Sciatic nerve (tissue), 2 donors: ENCODE measurements at regions not wholly inside any gene's neighbourhood (a gene's known extent, or its start where the extent isn't known, plus 50 kb on each side); places are given as distances from the start of the nearest gene placed in this dataset.
"Not testable (repeated sequence)": the region's sequence is repeated elsewhere in the genome, so short reads cannot be mapped to it uniquely, and the experiment has no call there.

ENCODE experiments used
- ATAC-seq: fragments of 200-7000 bp; cut with Tn5 transposase; one replicate; pipeline ENCODE4 v1.9.1; 2020; ENCODE audit warnings: mild to moderate bottlenecking, moderate library complexity
- DNase-seq: peaks from one replicate; pipeline ENCODE4 v3.0.0-alpha.2; 2020; ENCODE audit warnings: low spot score
- intact Hi-C: fragments of 100-400 bp; cut with DNase I; formaldehyde crosslinking; loops from one replicate; pipeline ENCODE4 v1.14.2; 2022
- donor health status: DM: no; HTN: no; CAD: no.
- donor health status: DM: no; HTN: no; CAD: no.

DNA sequence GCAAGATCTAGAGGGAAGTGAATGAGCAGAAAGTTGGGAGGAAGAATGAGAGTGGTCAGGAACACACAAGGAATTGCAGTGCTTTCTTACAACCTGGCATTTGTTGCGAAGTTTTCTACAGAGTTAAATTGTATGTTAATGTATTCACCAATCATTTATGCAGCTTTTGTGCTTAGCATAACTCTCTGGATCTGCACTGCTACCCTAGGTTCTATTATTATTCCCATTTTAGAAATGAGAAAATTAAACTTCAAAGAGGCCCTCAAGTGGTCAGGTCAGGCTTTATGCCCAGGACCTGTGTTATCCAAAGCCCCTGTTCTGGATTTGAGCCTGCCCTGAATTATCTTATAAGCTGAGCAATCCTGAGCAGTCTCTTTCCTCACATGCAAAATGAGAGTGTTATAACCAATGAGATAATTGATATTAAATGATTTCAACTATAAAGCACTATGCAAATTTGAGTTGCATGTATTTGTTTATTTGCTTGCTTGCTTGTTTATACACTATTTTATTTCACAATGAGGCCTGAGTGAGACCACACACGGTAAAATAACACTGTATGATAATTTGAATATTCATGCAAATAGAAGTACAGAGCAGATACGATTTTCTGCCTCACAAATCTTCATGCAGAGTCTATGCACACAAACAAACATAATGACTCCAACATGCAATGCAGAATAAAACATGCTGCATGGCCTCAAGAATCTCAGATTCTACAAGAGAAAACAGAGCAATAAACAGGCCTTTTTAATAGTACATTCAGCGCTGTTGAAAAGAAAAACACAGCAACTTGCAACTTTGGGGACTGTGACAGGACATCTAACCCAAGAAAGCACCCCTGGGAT lies 323.0 kb downstream of the PLPP3 start:
- intact Hi-C loops = no loop called here
- DNase-seq (no peak), ATAC-seq (peak; percentile 23)

DNA sequence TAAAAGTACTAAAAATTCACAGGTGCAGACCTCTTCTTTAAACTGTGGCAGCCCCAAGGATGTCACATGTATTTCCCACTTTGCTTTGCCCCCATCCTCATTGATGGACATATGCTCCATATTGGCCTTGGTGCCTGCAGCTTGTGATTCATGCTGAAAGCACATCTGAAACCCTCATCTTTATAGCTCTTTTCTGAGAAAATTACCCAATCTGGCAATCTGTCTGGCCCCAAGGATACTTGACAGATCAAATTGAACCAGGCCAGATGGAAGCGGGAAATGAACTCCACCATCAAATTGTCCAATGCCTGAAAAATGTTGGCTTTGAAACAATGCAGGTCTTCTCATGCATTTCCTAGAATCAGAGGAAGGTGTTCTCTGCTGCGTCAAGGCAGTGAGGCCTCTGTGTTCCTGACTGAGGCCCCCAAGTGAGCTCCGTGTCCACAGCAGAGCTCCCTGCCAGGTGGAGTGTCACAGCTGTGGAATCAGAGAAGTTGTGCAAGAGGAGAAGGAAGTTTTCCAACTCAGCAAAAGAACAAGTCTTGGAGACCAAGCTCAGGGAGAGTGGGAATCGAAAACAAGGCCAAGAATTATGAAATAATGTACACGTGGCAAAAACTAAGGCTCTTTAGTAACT lies 323.7 kb downstream of the PLPP3 start:
- peak; percentile 82 for DNase-seq
- ATAC-seq = peak; percentile 97
- intact Hi-C loops = no loop called here

DNA sequence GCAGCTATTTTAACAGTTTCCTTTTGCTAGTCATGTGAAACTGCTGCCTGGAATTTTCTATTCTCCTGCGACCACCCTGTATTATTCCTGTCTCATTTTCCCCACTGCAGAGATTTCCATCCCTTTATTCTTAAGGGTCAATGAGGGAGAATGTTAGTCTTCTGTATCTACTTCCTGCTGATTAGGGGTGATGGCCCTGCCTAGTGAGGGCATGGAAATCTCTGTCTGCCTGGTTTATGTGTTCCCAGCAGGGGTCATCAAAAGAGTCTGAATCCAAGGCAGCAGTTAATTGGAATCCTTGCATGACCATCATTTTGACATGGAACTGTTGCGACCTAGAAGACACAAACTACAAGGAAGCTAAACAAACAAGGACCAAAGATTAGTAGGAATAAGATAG lies 325.2 kb downstream of the PLPP3 start:
- DNase-seq = no peak
- intact Hi-C loops = no loop called here
- ATAC-seq = no peak

DNA sequence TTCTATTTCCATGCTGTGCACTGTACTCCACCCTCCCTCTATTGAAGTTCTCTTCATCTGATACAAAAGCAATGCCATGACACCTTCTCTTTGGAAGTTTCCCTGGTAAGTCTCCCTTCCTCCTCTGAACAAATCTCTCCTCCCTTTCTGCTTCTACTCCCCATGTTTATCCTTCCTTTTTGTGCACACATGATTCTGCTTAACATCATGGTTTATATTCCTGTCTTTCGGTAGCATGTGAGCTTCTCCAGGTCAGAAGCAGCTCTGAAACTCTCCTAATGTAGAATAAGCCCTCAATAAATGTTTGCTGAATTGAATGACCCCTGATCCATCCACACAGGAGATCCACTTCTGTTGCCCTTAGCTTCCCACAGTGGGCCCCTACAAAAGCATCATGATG lies 328.6 kb downstream of the PLPP3 start:
- DNase-seq = no peak
- no peak for ATAC-seq
- intact Hi-C loops = no loop called here

DNA sequence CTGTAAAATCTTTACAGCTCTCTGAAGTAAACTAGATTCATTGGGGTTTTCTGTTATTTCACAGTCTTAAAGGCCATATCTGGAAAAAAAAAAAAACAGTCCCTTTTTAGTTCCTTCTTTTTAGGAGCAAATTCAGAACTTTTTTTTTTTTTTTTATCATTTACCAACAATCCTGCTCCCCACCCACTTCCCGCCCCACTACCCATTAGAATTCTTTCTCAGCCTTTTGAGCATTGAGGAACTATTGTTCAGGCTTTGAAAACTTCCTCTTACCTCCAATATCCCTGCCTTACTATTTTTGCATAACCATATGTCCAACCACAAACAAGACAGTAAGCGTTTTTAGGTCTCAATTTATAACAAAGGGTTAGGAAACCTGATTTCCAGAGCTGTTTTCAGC lies 330.1 kb downstream of the PLPP3 start:
- no peak for ATAC-seq
- intact Hi-C loops = no loop called here
- DNase-seq = no peak

DNA sequence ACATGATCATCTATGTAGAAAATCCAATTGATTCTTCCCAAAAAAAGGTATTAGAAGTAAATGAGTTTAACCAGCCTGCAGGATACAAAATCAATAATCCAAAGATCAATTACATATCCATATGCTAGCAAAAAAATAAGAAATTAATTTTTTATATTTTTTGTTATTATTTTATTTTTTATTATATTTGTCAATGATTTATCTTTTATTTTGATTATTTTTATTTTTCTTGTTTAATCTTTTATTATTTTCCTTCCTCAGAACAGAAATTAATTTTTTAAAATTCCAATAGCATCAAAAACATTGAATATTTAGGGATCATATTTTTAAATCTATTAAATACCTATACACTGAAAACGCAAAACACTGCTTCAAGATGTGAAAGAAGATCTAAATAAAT lies 331.2 kb downstream of the PLPP3 start:
- DNase-seq (no peak), ATAC-seq (no peak)
- intact Hi-C loops = no loop called here

DNA sequence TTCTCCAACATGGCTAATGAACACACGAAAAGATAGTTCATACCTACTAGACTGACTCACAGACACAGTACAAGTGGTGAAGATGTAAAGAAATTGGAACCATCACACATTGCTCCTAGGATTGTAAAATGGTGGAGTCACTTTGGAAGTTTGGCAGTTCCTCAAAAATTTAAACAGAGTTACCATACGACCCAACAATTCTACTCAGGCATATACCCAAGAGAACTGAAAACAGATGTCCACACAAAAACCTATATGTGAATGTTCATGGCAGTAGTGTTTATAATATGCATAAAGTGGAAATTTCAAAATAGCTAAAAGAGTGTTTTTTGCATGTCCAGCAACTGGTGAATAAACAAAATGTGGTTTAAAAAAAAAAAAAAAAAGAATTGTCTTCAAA lies 332.6 kb downstream of the PLPP3 start:
- intact Hi-C loops, ATAC-seq, DNase-seq: not testable (repeated sequence)

DNA sequence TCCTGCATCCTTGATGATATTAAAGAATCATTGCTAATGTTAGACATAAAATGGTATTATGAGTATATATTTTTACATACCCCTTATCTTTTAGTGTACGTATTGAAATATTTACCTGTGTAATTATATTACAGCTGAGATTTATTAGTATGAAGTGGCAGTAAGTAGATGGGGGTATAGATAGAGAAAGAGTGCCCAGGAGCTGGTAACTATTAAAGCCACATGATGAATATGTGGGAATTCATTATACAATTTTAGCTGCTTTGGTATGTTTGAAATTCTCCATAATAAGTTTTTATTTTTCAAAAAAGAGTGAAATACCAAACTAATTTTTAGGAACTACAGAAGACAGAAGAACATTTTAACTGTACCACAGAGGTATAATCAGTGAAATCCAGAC lies 339.0 kb downstream of the PLPP3 start:
- ATAC-seq = no peak
- intact Hi-C loops = no loop called here
- no peak for DNase-seq

DNA sequence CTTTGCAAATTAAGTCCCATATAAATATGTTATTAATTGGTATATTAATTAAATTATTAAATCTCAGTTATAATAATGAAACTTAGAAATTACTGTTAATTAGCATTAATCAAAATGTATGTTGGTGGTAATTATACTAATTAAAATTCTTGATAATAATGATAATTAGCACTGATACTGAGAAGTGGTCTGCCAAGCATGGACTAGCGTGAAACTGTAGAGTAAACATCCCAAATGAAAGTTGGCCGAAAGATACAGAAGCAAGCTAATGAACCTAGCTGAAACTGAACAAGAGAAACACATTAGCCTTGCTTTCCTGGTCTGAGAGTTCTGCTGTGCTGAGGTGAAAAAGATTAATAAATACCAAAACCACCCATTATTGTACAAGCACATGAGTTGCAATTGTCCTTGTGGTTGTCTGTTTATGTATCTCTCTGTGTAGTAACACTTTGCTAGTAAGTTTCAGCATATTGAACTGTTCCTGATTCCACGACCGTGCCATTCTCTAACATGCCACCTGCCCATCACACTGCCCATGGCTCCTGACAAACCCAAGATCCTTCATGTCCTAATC lies 341.8 kb downstream of the PLPP3 start:
- DNase-seq (no peak), ATAC-seq (no peak)
- intact Hi-C loops = no loop called here

DNA sequence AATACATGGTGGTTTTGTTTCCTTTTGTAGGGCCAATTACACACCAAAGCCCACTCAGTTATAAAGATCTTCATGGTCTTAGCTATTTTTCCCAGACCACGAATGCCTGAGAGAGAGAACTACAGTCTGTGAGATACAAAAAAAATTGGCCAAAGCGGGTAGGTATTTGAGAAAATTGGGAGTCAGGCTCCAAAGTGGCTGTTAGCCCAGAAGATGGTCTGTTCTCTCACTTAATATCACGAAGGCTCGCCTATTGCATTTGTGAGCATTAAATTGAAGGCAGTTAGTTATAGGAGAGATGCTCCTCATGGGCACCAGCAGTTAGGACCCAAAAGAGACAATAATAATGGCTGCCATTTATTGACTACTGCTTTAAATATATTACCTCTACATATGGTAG lies 342.7 kb downstream of the PLPP3 start:
- no peak for ATAC-seq
- DNase-seq = no peak
- intact Hi-C loops = no loop called here

DNA sequence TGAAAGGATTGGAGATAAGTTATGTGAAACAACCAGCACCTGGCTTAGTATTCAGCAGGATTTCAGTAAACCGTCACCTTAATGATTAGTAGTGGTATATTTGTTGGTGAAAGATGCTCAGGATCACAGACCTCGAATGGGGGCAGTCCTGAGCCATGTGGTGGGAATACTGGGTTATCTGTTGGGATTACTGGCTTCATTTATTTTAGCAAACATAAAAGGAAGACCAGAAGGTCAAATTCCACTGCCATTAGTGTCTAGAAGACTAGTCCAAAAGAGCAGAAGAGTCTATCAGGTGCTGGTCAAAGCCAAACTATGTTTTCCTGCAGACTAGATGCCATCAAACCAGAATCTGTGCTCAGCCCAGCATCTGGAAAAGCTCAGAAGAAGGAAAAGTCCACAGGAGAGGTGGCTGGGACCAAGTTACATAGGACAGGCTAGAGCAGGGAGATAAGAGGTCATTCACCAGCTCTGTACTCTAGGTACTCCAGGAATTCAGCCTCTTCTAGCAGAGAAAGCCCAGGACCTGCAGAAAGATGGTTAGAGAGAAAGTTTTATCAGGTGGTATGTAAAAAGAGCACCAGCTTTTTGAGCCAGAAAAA lies 343.4 kb downstream of the PLPP3 start:
- ATAC-seq (no peak), DNase-seq (no peak)
- intact Hi-C loops = no loop called here

DNA sequence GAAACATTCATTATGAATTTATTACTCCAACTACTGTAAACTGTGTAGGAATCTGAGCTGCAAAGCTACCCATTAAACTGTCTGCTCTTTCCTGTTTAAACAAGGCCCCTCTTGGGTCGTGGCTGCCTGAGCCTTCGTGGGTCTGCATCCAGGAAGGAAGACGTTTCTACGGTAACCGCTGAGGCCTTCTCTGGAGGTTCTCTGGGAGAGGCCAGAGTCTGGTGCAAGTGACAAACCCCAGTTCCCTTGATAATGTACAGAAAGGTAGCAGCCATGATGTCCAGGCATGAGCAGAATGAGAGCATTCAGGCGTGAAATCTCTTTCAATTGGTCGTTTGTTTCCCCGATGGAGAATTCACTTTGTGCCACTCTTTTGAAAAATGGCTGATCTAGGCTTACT lies 350.2 kb downstream of the PLPP3 start:
- no peak for DNase-seq
- ATAC-seq = no peak
- intact Hi-C loops = no loop called here

DNA sequence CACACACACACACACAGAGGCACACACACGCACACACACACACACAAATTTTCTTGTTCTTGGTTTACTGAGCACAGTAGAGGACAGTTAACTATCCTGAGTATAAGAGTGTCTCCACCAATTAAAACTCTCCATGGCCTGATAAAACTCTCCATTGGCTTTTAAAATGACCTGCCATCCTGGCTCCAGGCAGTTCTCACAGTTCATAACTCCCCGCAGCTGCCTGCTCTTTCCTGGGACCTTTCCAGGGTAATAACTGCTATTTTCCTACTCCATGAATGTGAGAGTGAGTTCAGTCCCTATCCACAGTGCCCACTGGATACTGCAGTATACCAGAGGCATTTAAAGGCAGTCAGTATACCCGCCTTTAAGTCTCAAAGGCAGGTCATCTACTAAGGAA lies 351.5 kb downstream of the PLPP3 start:
- no peak for DNase-seq
- no peak for ATAC-seq
- intact Hi-C loops = no loop called here

DNA sequence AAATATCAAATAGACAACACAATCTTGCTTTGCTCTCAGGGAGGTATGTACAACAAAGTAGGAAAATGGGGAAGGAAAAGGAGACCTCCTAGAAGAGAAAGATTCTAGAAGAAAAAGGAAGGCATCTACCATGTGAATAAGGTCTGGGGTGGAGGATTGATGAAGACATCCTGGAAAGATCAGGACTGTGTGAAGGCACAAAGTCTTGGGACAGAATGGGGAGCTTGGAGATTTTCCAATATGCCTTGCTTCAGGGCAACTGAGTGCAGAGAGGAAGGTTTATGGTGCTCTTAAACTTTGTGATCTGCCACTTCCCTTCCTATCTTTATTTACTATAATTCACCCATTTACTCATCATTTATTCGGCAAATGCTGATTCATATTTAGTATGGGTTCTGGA lies 352.0 kb downstream of the PLPP3 start:
- intact Hi-C loops = no loop called here
- no peak for DNase-seq
- ATAC-seq = no peak

DNA sequence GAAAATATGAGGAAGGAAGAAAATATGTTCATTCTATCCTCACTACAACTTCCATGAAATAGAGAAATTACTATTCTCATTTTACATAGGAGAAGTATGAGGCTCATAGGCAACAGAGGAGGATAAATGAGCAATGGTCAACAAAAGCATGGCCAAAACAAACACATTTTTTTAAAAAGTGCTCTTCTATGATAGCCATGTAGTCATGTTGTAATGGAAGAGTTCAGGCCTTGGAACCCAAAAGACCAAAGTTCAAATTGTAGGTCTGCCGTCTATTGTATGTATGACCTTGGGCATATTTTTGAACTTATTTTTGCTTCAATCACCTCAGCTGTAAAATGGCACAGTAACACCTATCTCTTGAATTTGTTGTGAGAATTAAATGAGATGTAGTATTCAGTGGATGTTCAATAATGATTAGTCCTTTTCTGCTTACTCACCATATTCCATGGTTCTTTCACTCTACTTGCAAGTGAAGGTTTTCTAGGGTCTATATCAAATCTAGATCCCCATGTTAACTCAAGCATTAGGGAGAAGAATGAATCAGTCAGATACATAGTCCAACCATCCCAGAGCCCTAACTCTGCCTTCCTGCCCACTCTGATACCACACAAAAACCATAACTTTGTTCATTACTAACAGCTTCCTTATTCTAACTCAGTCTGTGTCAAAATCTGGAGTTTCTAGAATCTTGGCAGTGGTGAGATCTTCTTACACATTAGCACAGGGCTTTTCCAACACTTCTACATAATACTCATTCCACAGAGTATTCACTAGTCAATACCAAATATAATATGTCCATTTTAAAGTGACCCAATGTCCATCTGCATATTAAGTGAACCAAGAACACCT lies 353.2 kb downstream of the PLPP3 start:
- intact Hi-C loops = no loop called here
- no peak for DNase-seq
- ATAC-seq = no peak

DNA sequence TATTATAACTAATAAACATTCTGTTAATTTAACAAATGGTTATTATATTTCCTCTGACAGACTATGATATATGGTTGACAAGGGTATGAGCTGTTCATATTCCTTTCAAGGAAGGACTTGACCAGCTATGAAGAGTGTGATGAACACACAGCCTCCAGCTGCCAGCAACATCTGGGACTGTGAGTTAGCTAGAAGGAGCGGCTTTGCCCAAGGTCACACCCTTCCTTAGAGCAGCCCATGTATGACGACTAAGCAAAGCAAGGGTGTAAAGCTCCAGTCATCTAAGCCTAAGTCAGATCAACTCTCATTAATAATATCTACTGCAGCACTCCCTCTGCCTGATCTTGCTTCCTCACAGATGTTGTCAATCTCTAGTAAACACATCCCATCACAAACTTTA lies 355.4 kb downstream of the PLPP3 start:
- intact Hi-C loops = no loop called here
- no peak for ATAC-seq

DNA sequence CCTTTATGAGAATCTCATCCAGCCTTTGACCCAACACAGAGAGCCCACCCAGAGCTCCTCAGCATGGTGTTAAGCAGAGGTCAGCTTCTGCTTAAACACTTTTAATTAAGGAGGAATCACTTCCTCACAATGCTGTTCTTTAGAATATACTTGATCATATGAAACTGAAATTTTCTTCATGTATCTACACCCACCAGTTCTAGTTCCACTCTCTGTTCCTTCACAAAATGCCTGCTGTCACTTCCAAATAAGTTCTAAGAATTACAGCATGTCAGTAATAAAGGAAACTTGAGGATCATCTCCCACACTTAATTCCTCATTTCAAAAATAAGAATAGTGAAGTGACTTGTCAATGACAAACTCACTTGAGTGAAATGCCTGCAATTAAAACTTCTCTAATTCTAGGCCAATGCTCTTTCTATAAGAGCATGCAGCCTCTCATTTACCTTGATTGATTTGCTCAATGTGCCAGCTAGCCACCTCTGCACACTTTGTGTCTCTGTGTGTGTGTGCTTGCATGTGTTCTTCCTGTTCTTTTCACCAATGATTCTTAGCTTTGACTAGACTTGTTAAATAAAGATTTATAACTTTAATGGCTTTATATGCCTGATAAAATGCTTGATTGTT lies 356.3 kb downstream of the PLPP3 start:
- no peak for ATAC-seq
- DNase-seq = no peak
- intact Hi-C loops = no loop called here

More for the DNA sequence above, 355.4 kb downstream of the PLPP3 start:
- no peak for DNase-seq

DNA sequence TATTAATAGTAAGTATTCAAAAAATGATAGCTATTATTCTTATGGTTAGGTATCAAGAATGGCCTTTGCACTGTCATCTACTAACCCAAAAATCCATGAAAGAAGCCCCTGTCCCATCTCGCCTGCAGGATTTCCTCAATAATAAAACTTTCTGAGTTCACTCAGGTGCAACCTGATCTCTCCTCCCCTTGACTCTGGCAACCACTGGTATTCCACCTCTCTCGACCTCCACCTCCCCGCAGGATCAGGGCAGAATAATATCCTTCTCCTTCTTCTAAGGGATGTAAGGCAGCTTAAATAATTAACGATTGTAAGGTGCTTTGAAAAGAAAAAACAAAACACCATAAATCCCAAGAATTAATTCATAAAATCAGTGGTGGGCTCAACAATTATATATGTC lies 359.3 kb downstream of the PLPP3 start:
- intact Hi-C loops = no loop called here
- ATAC-seq (no peak), DNase-seq (no peak)

DNA sequence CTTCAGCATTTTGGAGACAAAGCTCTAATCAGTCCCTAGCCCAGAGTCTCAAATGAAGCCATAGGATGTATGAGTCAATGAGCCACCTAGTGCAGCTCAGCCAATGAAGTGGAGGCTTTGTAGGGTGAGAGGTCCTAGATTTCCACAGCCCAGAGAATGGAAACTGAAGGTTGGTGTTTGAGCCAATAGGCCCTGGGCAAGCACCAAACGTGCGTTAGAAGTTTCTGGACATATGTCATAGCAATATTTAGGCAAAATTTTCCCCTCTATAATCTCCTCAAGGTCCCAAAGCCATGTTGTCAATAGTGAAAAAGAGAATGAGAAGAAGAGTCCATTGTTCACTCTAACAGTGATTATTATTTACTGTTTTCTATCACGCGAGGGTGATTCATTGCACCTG lies 361.3 kb downstream of the PLPP3 start:
- ATAC-seq (no peak), DNase-seq (no peak)
- intact Hi-C loops = no loop called here
